SK-N-SH treated with all-trans-retinoic acid at 6 μM for 48 hours (cell line): ENCODE measurements at regions not wholly inside any gene's neighbourhood (a gene's known extent, or its start where the extent isn't known, plus 50 kb on each side); places are given as distances from the start of the nearest gene placed in this dataset.

Source experiments
- ATAC-seq: fragments of 200-7000 bp; cut with Tn5 transposase; 3 replicates; pipeline ENCODE4 v1.9.1; 2020; ENCODE audit warnings: mild to moderate bottlenecking, moderate library complexity
- ARNTL ChIP-seq: fragments of 450-650 bp; formaldehyde crosslinking; IDR thresholded peaks from 2 replicates; pipeline ENCODE4 v1.5.0; 2020; ENCODE audit warnings: low read depth, mild to moderate bottlenecking, moderate library complexity, borderline replicate concordance
- BACH2 ChIP-seq: fragments of 250-450 bp; sonication (Bioruptor Pico); IDR thresholded peaks from 2 replicates; pipeline ENCODE4 v1.9.0; 2021; ENCODE audit warnings: mild to moderate bottlenecking, borderline replicate concordance
- CSRNP3 ChIP-seq: fragments of 250-450 bp; sonication (Bioruptor Pico); IDR thresholded peaks from 2 replicates; pipeline ENCODE4 v1.5.1; 2021; ENCODE audit warnings: mild to moderate bottlenecking, moderate library complexity
- ESRRG ChIP-seq: fragments of 250-450 bp; sonication (Bioruptor Pico); IDR thresholded peaks from 2 replicates; pipeline ENCODE4 v1.6.1; 2021; ENCODE audit warnings: mild to moderate bottlenecking
- GLIS3 ChIP-seq: fragments of 250-450 bp; sonication (Bioruptor Pico); IDR thresholded peaks from 2 replicates; pipeline ENCODE4 v1.5.0; 2020; ENCODE audit warnings: mild to moderate bottlenecking, moderate library complexity
- ISL1 ChIP-seq: fragments of 250-450 bp; sonication (Bioruptor Pico); IDR thresholded peaks from 2 replicates; pipeline ENCODE4 v2.1.2; 2022; ENCODE audit warnings: mild to moderate bottlenecking, moderate library complexity
- OSR1 ChIP-seq: fragments of 250-450 bp; sonication (Bioruptor Pico); IDR thresholded peaks from 2 replicates; pipeline ENCODE4 v1.8.0; 2022; ENCODE audit warnings: moderate library complexity, mild to moderate bottlenecking, inconsistent platforms
- PATZ1 ChIP-seq: fragments of 250-450 bp; sonication (Bioruptor Pico); IDR thresholded peaks from 2 replicates; pipeline ENCODE4 v1.8.0; 2020; ENCODE audit warnings: mild to moderate bottlenecking, moderate library complexity, borderline replicate concordance
- PPARA ChIP-seq: fragments of 250-450 bp; sonication (Bioruptor Pico); IDR thresholded peaks from 2 replicates; pipeline ENCODE4 v1.5.0; 2020; ENCODE audit warnings: mild to moderate bottlenecking, borderline replicate concordance
- SNAI2 ChIP-seq: fragments of 250-450 bp; sonication (Bioruptor Pico); IDR thresholded peaks from 2 replicates; pipeline ENCODE4 v1.5.0; 2020; ENCODE audit warnings: mild to moderate bottlenecking, moderate library complexity
- TCF4 ChIP-seq: fragments of 250-450 bp; sonication (Bioruptor Pico); IDR thresholded peaks from 2 replicates; pipeline ENCODE4 v1.8.0; 2021; ENCODE audit warnings: mild to moderate bottlenecking, moderate library complexity, borderline replicate concordance
- TOX ChIP-seq: fragments of 250-450 bp; sonication (Bioruptor Pico); IDR thresholded peaks from 2 replicates; pipeline ENCODE4 v1.8.0; 2021; ENCODE audit warnings: mild to moderate bottlenecking, moderate library complexity, borderline replicate concordance
- ZC3H10 ChIP-seq: fragments of 250-450 bp; sonication (Bioruptor Pico); IDR thresholded peaks from 2 replicates; pipeline ENCODE4 v1.5.1; 2021; ENCODE audit warnings: mild to moderate bottlenecking, moderate library complexity
- ZFP3 ChIP-seq: fragments of 250-450 bp; sonication (Bioruptor Pico); IDR thresholded peaks from 2 replicates; pipeline ENCODE4 v1.5.0; 2020; ENCODE audit warnings: mild to moderate bottlenecking, moderate library complexity
- ZFP30 ChIP-seq: fragments of 450-650 bp; formaldehyde crosslinking; IDR thresholded peaks from 2 replicates; pipeline ENCODE4 v1.5.0; 2022; ENCODE audit warnings: mild to moderate bottlenecking, moderate library complexity
- ZNF565 ChIP-seq: fragments of 450-650 bp; formaldehyde crosslinking; conservative IDR thresholded peaks from 2 replicates; pipeline ENCODE4 v1.5.0; 2020; ENCODE audit warnings: low read depth, mild to moderate bottlenecking, moderate library complexity
- ZNF70 ChIP-seq: fragments of 450-650 bp; formaldehyde crosslinking; IDR thresholded peaks from 2 replicates; pipeline ENCODE4 v1.5.0; 2020; ENCODE audit warnings: mild to moderate bottlenecking, moderate library complexity
- ZNF8 ChIP-seq: fragments of 450-650 bp; formaldehyde crosslinking; IDR thresholded peaks from 2 replicates; pipeline ENCODE4 v1.5.0; 2020; ENCODE audit warnings: mild to moderate bottlenecking, moderate library complexity
- TF ChIP-seq, protein P1 (sequence below): fragments of 250-450 bp; sonication (Bioruptor Pico); IDR thresholded peaks from 2 replicates; pipeline ENCODE4 v1.5.1; 2020; ENCODE audit warnings: low read depth, mild to moderate bottlenecking, moderate library complexity
- TF ChIP-seq, protein P2 (sequence below): fragments of 250-450 bp; sonication (Bioruptor Pico); IDR thresholded peaks from 2 replicates; pipeline ENCODE4 v1.5.0; 2020; ENCODE audit warnings: mild to moderate bottlenecking, moderate library complexity
- TF ChIP-seq, protein P3 (sequence below): fragments of 250-450 bp; sonication (Bioruptor Pico); IDR thresholded peaks from 2 replicates; pipeline ENCODE4 v1.8.0; 2021; ENCODE audit warnings: low read depth, mild to moderate bottlenecking, moderate library complexity, borderline replicate concordance

- TF ChIP-seq ARNTL (no peak), ESRRG (no peak), ISL1 (CRISPR knock-in tag) (no peak), ZNF8 (CRISPR knock-in tag) (no peak), ZC3H10 (CRISPR knock-in tag) (no peak), TOX (no peak), PATZ1 (CRISPR knock-in tag) (no peak), SNAI2 (no peak), OSR1 (CRISPR knock-in tag) (no peak), BACH2 (no peak)
- TF ChIP-seq, protein P1, sequence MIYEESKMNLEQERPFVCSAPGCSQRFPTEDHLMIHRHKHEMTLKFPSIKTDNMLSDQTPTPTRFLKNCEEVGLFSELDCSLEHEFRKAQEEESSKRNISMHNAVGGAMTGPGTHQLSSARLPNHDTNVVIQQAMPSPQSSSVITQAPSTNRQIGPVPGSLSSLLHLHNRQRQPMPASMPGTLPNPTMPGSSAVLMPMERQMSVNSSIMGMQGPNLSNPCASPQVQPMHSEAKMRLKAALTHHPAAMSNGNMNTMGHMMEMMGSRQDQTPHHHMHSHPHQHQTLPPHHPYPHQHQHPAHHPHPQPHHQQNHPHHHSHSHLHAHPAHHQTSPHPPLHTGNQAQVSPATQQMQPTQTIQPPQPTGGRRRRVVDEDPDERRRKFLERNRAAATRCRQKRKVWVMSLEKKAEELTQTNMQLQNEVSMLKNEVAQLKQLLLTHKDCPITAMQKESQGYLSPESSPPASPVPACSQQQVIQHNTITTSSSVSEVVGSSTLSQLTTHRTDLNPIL (CRISPR knock-in tag), result no peak
- TF ChIP-seq, protein P2, sequence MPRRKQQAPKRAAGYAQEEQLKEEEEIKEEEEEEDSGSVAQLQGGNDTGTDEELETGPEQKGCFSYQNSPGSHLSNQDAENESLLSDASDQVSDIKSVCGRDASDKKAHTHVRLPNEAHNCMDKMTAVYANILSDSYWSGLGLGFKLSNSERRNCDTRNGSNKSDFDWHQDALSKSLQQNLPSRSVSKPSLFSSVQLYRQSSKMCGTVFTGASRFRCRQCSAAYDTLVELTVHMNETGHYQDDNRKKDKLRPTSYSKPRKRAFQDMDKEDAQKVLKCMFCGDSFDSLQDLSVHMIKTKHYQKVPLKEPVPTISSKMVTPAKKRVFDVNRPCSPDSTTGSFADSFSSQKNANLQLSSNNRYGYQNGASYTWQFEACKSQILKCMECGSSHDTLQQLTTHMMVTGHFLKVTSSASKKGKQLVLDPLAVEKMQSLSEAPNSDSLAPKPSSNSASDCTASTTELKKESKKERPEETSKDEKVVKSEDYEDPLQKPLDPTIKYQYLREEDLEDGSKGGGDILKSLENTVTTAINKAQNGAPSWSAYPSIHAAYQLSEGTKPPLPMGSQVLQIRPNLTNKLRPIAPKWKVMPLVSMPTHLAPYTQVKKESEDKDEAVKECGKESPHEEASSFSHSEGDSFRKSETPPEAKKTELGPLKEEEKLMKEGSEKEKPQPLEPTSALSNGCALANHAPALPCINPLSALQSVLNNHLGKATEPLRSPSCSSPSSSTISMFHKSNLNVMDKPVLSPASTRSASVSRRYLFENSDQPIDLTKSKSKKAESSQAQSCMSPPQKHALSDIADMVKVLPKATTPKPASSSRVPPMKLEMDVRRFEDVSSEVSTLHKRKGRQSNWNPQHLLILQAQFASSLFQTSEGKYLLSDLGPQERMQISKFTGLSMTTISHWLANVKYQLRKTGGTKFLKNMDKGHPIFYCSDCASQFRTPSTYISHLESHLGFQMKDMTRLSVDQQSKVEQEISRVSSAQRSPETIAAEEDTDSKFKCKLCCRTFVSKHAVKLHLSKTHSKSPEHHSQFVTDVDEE (CRISPR knock-in tag), result no peak
- ATAC-seq, result no peak
Measured at GRCh38 chrX:20410540-20410939, 143.8 kb upstream of the RPS6KA3 start.

GRCh38 chrX:20409991-20410390, 143.3 kb upstream of the RPS6KA3 start:
- TF ChIP-seq ZNF70, result no peak
- TF ChIP-seq ZFP30 (CRISPR knock-in tag), result no peak
- TF ChIP-seq ESRRG, result no peak
- ATAC-seq, result no peak

- ATAC-seq, result no peak
- TF ChIP-seq ESRRG, result no peak
Measured at GRCh38 chrX:20402956-20403355, 136.2 kb upstream of the RPS6KA3 start.

DNA sequence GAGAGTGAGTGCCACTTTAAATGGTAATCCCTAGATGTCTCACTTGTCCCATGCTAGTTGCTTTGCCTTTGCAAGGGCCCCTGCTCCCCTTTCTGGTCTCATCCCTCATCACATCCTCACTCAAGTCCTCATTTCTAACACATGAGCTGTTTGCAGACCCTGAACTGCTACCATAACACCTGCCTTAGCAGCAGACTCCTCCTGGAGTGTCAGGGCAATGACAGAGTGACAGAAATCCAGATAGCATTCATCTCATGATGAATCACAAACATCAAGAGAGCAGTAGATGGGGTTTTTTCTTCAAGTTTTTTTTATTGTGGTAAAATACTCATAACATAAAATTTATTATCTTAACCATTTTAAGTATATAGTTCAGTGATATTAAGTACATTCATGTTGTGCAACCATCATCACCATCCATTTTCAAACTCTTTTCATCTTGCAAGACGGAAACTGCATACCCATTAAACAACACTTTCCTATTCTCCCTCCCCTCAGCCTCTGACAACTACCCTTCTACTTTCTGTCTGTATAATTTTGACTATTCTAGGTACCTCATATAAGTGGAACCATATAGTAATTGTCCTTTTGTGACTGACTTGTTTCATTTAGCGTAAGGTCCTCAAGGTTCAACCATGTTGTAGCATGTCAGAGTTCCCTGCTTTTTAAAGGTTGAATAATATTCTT, 133.2 kb upstream of the RPS6KA3 start:
- TF ChIP-seq BACH2 (no peak), CSRNP3 (CRISPR knock-in tag) (no peak), TOX (no peak), SNAI2 (no peak), ZC3H10 (CRISPR knock-in tag) (no peak), PPARA (CRISPR knock-in tag) (no peak)
- TF ChIP-seq, protein P1 (CRISPR knock-in tag), result no peak
- ATAC-seq, result no peak

DNA sequence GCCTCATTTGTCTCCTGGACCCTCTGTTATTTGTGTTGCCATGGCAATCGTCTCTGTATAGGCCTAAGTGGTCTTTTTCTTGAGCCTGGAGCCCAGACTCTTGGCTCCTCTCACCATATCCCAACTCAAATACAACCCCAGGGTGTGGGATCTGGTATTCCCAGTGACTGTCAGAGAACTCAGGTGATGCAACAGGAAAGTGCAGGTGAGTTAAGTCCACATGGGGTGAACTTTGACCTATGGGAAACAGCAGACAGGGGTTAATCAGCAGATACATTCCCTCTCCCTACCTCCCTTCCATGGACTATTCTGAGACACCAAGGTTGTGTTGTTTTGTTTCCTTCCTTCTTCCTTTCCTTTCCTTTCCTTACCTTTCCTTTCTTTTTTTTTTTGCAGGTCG, 130.9 kb upstream of the RPS6KA3 start:
- no peak for ATAC-seq
- no peak for TF ChIP-seq ISL1 (CRISPR knock-in tag)
- TF ChIP-seq ESRRG, result no peak
- no peak for TF ChIP-seq GLIS3 (CRISPR knock-in tag)
- TF ChIP-seq, protein P3, sequence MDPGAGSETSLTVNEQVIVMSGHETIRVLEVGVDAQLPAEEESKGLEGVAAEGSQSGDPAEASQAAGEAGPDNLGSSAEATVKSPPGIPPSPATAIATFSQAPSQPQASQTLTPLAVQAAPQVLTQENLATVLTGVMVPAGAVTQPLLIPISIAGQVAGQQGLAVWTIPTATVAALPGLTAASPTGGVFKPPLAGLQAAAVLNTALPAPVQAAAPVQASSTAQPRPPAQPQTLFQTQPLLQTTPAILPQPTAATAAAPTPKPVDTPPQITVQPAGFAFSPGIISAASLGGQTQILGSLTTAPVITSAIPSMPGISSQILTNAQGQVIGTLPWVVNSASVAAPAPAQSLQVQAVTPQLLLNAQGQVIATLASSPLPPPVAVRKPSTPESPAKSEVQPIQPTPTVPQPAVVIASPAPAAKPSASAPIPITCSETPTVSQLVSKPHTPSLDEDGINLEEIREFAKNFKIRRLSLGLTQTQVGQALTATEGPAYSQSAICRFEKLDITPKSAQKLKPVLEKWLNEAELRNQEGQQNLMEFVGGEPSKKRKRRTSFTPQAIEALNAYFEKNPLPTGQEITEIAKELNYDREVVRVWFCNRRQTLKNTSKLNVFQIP (CRISPR knock-in tag), result no peak
- TF ChIP-seq ZFP3 (CRISPR knock-in tag), result no peak
- TF ChIP-seq, protein P1 (CRISPR knock-in tag), result no peak
- TF ChIP-seq ZC3H10 (CRISPR knock-in tag), result no peak
- no peak for TF ChIP-seq TCF4 (CRISPR knock-in tag)
- no peak for TF ChIP-seq ARNTL
- TF ChIP-seq TOX, result no peak
- no peak for TF ChIP-seq ZFP30 (CRISPR knock-in tag)
- TF ChIP-seq ZNF565 (CRISPR knock-in tag), result no peak
- no peak for TF ChIP-seq PPARA (CRISPR knock-in tag)
